ENCODE measurements at regions not wholly inside any gene's neighbourhood (a gene's known extent, or its start where the extent isn't known, plus 50 kb on each side); places are given as distances from the start of the nearest gene placed in this dataset.

- H3K4me3 ChIP-seq: no peak overlapping the region
- intact Hi-C loops (cut with DNase I; ENCODE audit: low total_unique reads): no loop called here
- no peak for TF ChIP-seq CTCF (IDR thresholded peaks at IDR 0.05)
- TF ChIP-seq POLR2A (IDR thresholded peaks at IDR 0.05): no peak
- TF ChIP-seq POLR2AphosphoS5 (IDR thresholded peaks at IDR 0.05): no peak
- H3K9me3 ChIP-seq: peaks cover 0 to 11% of the 10 kb centered on the region in 2 donors
- H3K27me3 ChIP-seq: peaks cover 0 to 27% of the 10 kb centered on the region in 2 donors
- no peaks in the 10 kb centered on the region for H3K4me1 ChIP-seq
- DNase-seq (ENCODE audit: low spot score in 2 of 2): no peak
- no peak overlapping the region for H3K27ac ChIP-seq
- no peaks in the 10 kb centered on the region for H3K36me3 ChIP-seq
These were observed 92.5 kb upstream of the MYL2 start for GRCh38 chr12:111012918-111013317.

- Histone ChIP-seq H3K9me3 (peaks cover 0 to 11% of the 10 kb centered on the region in 2 donors), H3K27ac (no peak overlapping the region), H3K4me1 (no peaks in the 10 kb centered on the region), H3K4me3 (no peak overlapping the region), H3K27me3 (peaks cover 0 to 19% of the 10 kb centered on the region in 2 donors), H3K36me3 (no peaks in the 10 kb centered on the region)
- intact Hi-C loops (cut with DNase I; ENCODE audit: low total_unique reads): no loop called here
- no peak for DNase-seq (ENCODE audit: low spot score in 2 of 2)
- TF ChIP-seq POLR2AphosphoS5 (IDR thresholded peaks at IDR 0.05) (no peak), POLR2A (IDR thresholded peaks at IDR 0.05) (no peak), CTCF (IDR thresholded peaks at IDR 0.05) (no peak)
These were observed 91.7 kb upstream of the MYL2 start for GRCh38 chr12:111011999-111012600.

GRCh38 chr12:111010916-111011657, 90.7 kb upstream of the MYL2 start:
- Histone ChIP-seq H3K9me3 (peaks cover 0 to 11% of the 10 kb centered on the region in 2 donors), H3K4me3 (no peak overlapping the region), H3K4me1 (no peaks in the 10 kb centered on the region), H3K27me3 (peaks cover 0 to 13% of the 10 kb centered on the region in 2 donors), H3K36me3 (no peaks in the 10 kb centered on the region), H3K27ac (no peak overlapping the region)
- DNase-seq (ENCODE audit: low spot score in 2 of 2): no peak
- intact Hi-C loops (cut with DNase I; ENCODE audit: low total_unique reads): no loop called here
- TF ChIP-seq POLR2AphosphoS5 (IDR thresholded peaks at IDR 0.05) (no peak), POLR2A (IDR thresholded peaks at IDR 0.05) (no peak), CTCF (IDR thresholded peaks at IDR 0.05) (no peak)

- Histone ChIP-seq H3K27me3 (peaks cover 0 to 18% of the 10 kb centered on the region in 2 donors), H3K4me1 (no peaks in the 10 kb centered on the region), H3K4me3 (no peak overlapping the region), H3K36me3 (no peaks in the 10 kb centered on the region), H3K27ac (no peak overlapping the region), H3K9me3 (peaks cover 0 to 11% of the 10 kb centered on the region in 2 donors)
- DNase-seq (ENCODE audit: low spot score in 2 of 2): no peak
- intact Hi-C loops (cut with DNase I; ENCODE audit: low total_unique reads): no loop called here
- TF ChIP-seq POLR2AphosphoS5 (IDR thresholded peaks at IDR 0.05) (no peak), CTCF (IDR thresholded peaks at IDR 0.05) (no peak), POLR2A (IDR thresholded peaks at IDR 0.05) (no peak)
These were observed 89.7 kb upstream of the MYL2 start for GRCh38 chr12:111010061-111010460.

- no peak for DNase-seq (ENCODE audit: low spot score in 2 of 2)
- peaks cover 0 to 20% of the 10 kb centered on the region in 2 donors for H3K27me3 ChIP-seq
- no peak for TF ChIP-seq CTCF (IDR thresholded peaks at IDR 0.05)
- TF ChIP-seq POLR2AphosphoS5 (IDR thresholded peaks at IDR 0.05): no peak
- no peak for TF ChIP-seq POLR2A (IDR thresholded peaks at IDR 0.05)
- no peak overlapping the region for H3K27ac ChIP-seq
- H3K4me1 ChIP-seq: no peaks in the 10 kb centered on the region
- H3K4me3 ChIP-seq: no peak overlapping the region
- H3K9me3 ChIP-seq: peaks cover 0 to 7% of the 10 kb centered on the region in 2 donors
- no peaks in the 10 kb centered on the region for H3K36me3 ChIP-seq
- intact Hi-C loops (cut with DNase I; ENCODE audit: low total_unique reads): no loop called here
These were observed 86.2 kb upstream of the MYL2 start for GRCh38 chr12:111006621-111007020.

Measured in breast epithelium (tissue), 4 donors.